Breast epithelium (tissue), 3 donors: ENCODE measurements at regions not wholly inside any gene's neighbourhood (a gene's known extent, or its start where the extent isn't known, plus 50 kb on each side); places are given as distances from the start of the nearest gene placed in this dataset.

Experiments
- POLR2A ChIP-seq: fragments of 450-650 bp; IDR thresholded peaks from one replicate; pipeline ENCODE4 v1.6.1; 2016; ENCODE audit warnings: antibody characterized with exemption, mild to moderate bottlenecking, moderate library complexity
- TF ChIP-seq, protein P1 (sequence below), 3 donors: fragments of 450-650 bp; IDR thresholded peaks; one replicate each; pipeline ENCODE4 v1.5.1; 2016 to 2017; ENCODE audit warnings: antibody characterized with exemption in 3 of 3, mild to moderate bottlenecking in 3 of 3, moderate library complexity in 3 of 3

DNA sequence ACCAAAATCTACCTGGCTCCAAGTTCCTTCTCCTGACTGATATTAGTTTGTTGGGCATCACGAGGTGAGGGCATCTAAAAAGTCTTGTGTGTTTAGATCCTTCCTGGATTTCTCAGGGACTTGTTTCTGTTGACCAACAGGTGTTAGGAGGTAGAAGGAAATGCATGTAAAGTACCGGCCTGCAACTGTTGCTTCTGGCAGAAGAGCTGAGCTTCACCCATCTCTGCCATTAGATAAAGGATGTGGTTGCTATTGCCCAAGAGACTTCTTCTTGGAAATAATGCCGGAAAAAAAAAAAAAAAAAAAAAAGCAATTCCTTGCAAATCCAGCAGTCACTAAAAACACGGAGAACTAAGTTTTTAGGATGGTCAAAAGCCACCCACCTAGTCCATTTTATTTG, 303.1 kb downstream of the CDH26 start:
- no peak for TF ChIP-seq POLR2A
- TF ChIP-seq, protein P1, sequence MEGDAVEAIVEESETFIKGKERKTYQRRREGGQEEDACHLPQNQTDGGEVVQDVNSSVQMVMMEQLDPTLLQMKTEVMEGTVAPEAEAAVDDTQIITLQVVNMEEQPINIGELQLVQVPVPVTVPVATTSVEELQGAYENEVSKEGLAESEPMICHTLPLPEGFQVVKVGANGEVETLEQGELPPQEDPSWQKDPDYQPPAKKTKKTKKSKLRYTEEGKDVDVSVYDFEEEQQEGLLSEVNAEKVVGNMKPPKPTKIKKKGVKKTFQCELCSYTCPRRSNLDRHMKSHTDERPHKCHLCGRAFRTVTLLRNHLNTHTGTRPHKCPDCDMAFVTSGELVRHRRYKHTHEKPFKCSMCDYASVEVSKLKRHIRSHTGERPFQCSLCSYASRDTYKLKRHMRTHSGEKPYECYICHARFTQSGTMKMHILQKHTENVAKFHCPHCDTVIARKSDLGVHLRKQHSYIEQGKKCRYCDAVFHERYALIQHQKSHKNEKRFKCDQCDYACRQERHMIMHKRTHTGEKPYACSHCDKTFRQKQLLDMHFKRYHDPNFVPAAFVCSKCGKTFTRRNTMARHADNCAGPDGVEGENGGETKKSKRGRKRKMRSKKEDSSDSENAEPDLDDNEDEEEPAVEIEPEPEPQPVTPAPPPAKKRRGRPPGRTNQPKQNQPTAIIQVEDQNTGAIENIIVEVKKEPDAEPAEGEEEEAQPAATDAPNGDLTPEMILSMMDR (IDR thresholded peaks at IDR 0.05), result no peak
